Right ventricle myocardium superior (tissue), 1 donor: ENCODE measurements at regions not wholly inside any gene's neighbourhood (a gene's known extent, or its start where the extent isn't known, plus 50 kb on each side); places are given as distances from the start of the nearest gene placed in this dataset.
A peak's percentile ranks its signal among the peaks of the same experiment; 100 is the strongest.
"Not testable (repeated sequence)": the region's sequence is repeated elsewhere in the genome, so short reads cannot be mapped to it uniquely, and the experiment has no call there.

ENCODE experiments used
- ATAC-seq: fragments of 200-7000 bp; cut with Tn5 transposase; one replicate; pipeline ENCODE4 v1.9.1; 2020; ENCODE audit warnings: mild to moderate bottlenecking; ENCODE audit not compliant: poor library complexity
- DNase-seq: peaks from one replicate; pipeline ENCODE4 v3.0.0-alpha.2; 2020
- intact Hi-C: fragments of 100-400 bp; cut with DNase I; formaldehyde crosslinking; loops from one replicate; pipeline ENCODE4 v1.11.2; 2022
- donor health status: DM: no; HTN: yes; CAD: no; lungs with severe emphysema.

DNA sequence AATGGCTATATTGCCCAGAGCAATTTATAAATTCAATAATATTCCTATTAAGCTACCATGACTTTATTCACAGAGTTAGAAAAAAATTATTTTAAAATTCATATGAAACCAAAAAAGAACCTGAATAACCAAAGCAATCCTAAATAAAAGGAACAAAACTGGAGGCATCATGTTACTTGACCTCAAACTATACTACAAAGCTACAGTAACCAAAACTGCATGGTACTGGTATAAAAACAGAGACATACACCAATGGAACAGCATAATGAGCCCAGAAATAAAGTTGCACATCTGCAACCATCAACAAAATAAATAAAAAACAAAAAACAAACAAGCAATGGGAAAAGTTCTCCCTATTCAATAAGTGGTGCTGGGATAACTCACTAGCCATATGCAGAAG is 203.2 kb downstream of the RGS9 start:
- no peak for DNase-seq
- intact Hi-C loops: no loop called here
- no peak for ATAC-seq

DNA sequence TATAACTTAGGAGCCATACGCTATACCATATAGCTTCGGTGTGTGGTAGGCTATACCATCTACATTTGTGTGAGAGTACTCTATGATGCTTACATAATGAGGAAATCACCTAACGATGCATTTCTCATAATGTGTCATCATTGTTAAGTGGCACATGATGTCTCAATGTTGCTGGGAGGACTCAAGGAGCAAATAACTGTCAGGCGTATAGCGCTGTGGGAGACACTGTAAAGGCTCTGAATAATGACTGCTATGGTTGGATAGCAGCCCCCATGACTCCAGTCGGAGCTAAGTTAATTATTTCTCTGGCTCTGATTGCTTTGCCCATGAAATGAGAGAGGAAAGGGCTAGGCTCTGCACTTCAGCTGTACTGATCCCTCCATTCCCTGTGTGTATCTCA is 197.2 kb downstream of the RGS9 start:
- no peak for ATAC-seq
- intact Hi-C loops: no loop called here
- no peak for DNase-seq

GRCh38 chr17:65332779-65333178 is 195.6 kb downstream of the RGS9 start:
- DNase-seq (no peak), ATAC-seq (no peak)
- intact Hi-C loops: no loop called here

GRCh38 chr17:65332375-65332774 is 195.2 kb downstream of the RGS9 start:
- intact Hi-C loops: no loop called here
- DNase-seq: no peak
- no peak for ATAC-seq

DNA sequence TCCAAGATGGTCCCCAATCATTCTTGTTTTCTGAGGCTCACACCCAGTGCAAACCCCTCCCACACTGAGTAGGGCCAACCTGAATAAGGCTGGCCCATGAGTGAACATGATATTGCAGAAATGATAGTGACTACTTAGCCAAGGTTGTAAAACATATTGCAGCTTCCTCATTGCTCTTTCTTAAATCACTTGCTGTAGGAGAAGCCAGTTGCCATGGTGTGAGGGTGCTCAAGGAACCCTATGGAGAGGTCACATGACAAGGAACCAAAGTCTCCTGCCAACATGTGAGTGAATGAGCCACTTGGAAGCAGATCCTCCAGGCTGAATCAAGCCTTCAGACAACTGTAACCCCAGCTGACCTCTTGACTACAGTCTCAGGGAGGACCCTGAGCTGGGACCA is 191.4 kb downstream of the RGS9 start:
- intact Hi-C loops: no loop called here
- ATAC-seq (no peak), DNase-seq (no peak)

DNA sequence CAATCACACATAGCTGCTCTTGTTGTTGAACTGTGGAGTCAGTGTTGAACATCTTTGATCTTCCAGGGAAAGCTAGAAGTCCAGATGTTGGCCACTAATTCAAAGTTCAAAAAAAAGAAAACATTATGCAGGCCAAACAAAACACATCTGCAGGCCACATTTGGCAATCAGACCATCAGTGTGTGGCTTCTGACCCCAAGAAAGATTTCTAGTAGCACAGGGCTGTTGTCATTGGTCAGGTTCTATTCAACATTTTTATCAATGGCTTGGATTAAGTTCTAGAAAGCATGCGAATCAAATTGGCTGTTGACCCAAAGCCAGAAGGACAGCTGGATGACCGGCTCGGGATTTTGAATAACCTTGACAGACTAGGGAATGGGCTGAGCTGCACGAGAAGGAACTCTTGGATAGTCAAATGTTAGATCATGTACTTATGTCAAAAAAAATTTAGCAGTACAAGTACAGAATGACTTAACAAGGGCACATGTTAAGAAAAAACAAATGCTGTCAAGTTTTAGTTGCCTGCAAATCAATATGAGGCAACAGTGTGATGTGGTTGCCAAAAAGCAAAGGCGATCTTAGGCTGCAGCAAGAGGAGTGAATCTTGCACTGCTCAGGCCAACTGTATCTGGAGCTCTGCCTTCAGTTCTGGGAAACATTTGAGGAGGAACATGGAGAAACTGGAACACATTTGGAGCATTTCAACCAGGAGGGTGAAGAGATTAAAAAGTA is 187.6 kb downstream of the RGS9 start:
- peak; percentile 96 for ATAC-seq
- DNase-seq: no peak
- intact Hi-C loops: no loop called here

DNA sequence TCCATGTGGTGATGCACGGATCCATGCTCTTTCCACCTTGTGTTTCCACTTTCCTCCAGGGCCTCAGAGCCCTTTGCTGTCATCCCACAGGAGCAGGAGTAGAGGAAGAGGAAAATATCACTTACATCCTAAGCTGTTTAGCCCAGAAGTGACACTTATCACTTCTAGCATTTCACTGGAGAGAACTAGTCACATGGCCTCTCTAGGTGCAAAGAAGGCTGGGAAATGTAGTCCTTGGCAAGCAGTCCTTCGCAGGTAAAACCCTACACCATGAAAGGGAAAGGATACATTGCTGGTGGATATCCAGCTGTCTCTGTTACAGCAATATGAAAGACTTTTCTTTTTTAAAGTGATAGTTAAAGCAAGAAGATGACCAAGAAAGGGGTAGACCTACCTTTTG is 185.9 kb downstream of the RGS9 start:
- intact Hi-C loops: no loop called here
- DNase-seq (no peak), ATAC-seq (no peak)

GRCh38 chr17:65320820-65321219 is 183.7 kb downstream of the RGS9 start:
- no peak for ATAC-seq
- intact Hi-C loops: no loop called here
- DNase-seq: no peak

GRCh38 chr17:65314212-65314611 is 177.0 kb downstream of the RGS9 start:
- ATAC-seq (no peak), DNase-seq (no peak)
- intact Hi-C loops: no loop called here

DNA sequence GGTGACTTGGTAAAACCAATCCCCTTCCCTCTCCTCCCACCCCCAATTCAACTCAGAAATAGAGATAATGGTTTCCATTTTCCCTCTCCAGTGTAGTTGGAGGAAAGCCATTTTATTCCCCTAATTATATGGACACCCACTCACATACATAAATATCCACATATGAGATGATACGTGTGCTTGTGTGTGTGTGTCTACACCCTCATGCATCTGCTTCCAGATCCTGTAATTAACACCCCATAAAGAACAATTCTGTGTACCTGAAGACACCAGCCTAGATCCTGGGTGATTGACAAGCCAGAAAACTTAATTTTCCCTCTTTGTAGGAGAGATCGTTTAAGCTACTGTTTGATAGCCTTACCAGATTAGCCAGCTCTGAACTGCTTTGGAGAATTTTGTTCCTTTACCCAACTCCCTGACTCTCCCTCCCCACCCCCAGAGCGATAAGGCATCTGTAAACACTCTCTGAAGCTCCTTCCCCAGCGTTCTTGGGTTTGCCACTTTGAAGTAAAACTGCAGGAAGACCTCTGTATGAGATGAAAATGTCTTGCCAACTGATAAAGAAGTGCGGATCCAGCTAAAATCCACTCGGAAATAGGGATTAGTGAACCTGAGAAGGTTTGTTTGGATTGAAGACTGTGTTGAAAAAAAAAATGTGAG is 175.7 kb downstream of the RGS9 start:
- intact Hi-C loops: no loop called here
- DNase-seq (no peak), ATAC-seq (no peak)

DNA sequence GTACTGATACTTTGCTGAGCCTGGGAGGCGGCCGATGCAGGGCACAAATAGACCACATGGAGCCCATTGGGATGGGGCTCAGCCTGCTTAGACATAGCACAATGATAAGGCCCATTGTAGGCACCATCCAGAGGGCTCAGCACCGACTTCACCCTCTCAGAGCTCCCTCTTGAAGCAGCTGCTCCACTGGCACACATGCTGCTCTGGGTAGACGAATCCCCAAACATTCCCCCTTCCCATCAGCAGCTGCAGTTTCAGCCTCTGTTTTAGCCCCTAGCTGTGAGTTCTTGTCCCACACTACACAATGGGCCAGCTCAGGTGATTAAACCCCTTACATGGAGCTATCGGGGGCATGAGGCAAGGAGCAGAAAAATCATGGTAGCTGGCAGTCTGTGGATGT is 174.1 kb downstream of the RGS9 start:
- intact Hi-C loops: no loop called here
- ATAC-seq (no peak), DNase-seq (no peak)

- DNase-seq: no peak
- no peak for ATAC-seq
- intact Hi-C loops: no loop called here
These were observed 170.8 kb downstream of the RGS9 start for GRCh38 chr17:65307961-65308316.

DNA sequence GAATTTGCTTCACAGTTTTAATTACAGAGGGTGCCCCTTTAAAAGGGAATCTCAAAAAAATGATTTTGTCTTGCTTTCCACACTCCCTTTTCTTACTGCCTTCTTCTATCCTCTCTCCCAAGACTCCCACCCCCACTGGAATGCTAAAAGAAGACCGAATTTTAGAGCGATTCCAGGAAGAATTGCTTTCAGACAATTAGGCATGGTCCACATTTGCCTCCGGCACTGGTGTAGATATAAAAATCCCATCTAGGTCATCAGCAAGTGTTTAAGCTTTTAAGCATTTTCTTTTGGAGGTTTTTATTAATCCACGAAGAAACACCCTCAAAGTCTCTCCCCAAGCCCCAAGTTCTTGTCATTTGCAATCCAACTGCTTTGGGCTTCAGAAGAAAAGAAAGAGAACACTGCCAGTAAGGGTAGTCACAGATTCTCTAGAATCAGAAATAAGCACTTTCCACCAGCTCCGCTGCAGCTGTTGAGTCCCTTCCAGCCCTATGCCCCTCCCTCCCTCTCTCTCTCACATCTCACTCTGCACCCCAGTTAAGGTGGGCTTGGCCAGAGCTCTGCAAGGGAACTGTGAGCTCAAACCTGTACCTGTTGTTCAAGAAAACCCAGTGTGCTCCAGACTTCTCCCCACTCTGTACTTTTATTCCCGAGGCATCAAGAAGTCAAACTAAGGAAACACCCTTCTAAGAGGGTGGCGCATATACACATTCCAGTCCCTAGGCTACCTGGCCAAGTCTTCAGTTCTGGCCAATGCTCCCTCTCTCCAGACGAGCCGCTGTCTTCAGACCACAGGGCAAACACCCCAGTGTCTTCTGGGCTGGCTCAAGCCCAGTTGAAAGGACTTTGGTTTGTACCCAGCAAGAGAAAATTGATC is 170.2 kb downstream of the RGS9 start:
- ATAC-seq: no peak

DNA sequence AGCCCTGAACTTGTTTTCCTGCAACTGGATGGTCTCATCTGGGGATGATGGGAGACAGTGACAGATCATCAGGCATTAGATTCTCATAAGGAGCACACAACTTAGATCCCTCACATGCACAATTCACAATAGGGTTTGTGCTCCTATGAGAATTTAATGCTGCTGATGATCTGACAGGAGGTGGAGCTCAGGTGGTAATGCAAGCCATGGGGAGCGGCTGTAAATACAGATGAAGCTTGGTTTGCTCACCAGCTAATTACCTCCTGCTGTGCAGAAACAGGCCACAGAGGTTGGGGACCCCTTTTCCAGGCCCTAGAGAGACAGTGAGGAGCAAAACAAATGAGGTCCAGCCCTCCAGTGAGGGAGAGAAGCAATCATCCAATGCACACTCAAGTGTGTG is 168.6 kb downstream of the RGS9 start:
- intact Hi-C loops: no loop called here
- ATAC-seq: no peak
- no peak for DNase-seq

More for the DNA sequence above, 170.2 kb downstream of the RGS9 start:
- DNase-seq: no peak
- intact Hi-C loops: no loop called here

GRCh38 chr17:65305116-65305515 is 167.9 kb downstream of the RGS9 start:
- intact Hi-C loops: no loop called here
- ATAC-seq: no peak

GRCh38 chr17:65301882-65302281 is 164.7 kb downstream of the RGS9 start:
- ATAC-seq, DNase-seq, intact Hi-C loops: not testable (repeated sequence)

More at GRCh38 chr17:65305116-65305515, 167.9 kb downstream of the RGS9 start:
- no peak for DNase-seq

GRCh38 chr17:65301184-65301583 is 164.0 kb downstream of the RGS9 start:
- intact Hi-C loops: no loop called here
- DNase-seq (no peak), ATAC-seq (no peak)

GRCh38 chr17:65297916-65298315 is 160.7 kb downstream of the RGS9 start:
- ATAC-seq (no peak), DNase-seq (no peak)
- intact Hi-C loops: no loop called here

DNA sequence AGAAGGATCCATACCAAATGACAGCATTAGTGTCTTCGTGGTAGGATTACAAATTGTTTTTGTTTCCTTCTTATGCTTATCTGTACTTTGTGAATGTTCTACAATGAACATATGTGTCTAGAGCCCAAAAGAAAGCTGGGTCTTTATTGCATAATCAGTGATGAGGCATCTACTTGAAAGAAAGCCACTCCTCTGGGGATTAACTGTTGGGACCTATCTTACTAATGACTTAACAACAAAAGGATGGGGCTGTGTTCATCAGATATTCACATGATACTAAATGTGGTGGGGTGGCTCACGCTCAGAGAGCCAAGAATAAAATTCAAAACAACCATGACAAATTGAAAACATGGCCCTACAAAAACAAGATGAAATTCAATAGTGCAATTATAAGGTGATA is 160.2 kb downstream of the RGS9 start:
- DNase-seq (no peak), ATAC-seq (no peak)
- intact Hi-C loops: no loop called here
